Ectodermal cell (in vitro differentiated cells): ENCODE measurements at regions not wholly inside any gene's neighbourhood (a gene's known extent, or its start where the extent isn't known, plus 50 kb on each side); places are given as distances from the start of the nearest gene placed in this dataset.

ENCODE experiments used
- H3K27ac ChIP-seq: 2 replicates; pipeline ENCODE4 v1.7.0; 2013; ENCODE audit warnings: mild to moderate bottlenecking, low read depth, low read length; ENCODE audit not compliant: insufficient read depth, poor library complexity, severe bottlenecking
- H3K27me3 ChIP-seq: 2 replicates; pipeline ENCODE4 v1.7.0; 2013; ENCODE audit warnings: mild to moderate bottlenecking, low read length; ENCODE audit not compliant: insufficient read depth, control insufficient read depth, poor library complexity, severe bottlenecking
- H3K36me3 ChIP-seq: one replicate; pipeline ENCODE4 v1.7.0; 2013; ENCODE audit warnings: low read length; ENCODE audit not compliant: control insufficient read depth, insufficient read depth
- H3K4me1 ChIP-seq: one replicate; pipeline ENCODE4 v1.7.0; 2013; ENCODE audit warnings: low read length; ENCODE audit not compliant: control insufficient read depth, insufficient read depth
- H3K4me3 ChIP-seq: 2 replicates; pipeline ENCODE4 v1.7.0; 2013; ENCODE audit warnings: low read depth, low read length, control low read depth; ENCODE audit not compliant: insufficient read depth
- H3K9me3 ChIP-seq: 2 replicates; pipeline ENCODE4 v1.7.0; 2013; ENCODE audit warnings: mild to moderate bottlenecking, low read length, moderate library complexity; ENCODE audit not compliant: control insufficient read depth
- WGBS, 2 experiments: methylation state at CpG; one replicate each; pipeline ENCODE4 v1.1.7; 2013; ENCODE audit warnings: missing lambda C conversion rate in 2 of 2; 5-methylcytosine and 5-hydroxymethylcytosine counted together

GRCh38 chr2:57899898-57900297, 146.7 kb upstream of the VRK2 start:
- no peak overlapping the region for H3K27ac ChIP-seq
- no peaks in the 10 kb centered on the region for H3K9me3 ChIP-seq
- no peaks in the 10 kb centered on the region for H3K27me3 ChIP-seq
- no peak overlapping the region for H3K4me3 ChIP-seq
- no peaks in the 10 kb centered on the region for H3K4me1 ChIP-seq
- H3K36me3 ChIP-seq = no peaks in the 10 kb centered on the region
- WGBS, 2 experiments = 100% methylated on average over 1 of the region's 1 CpG

DNA sequence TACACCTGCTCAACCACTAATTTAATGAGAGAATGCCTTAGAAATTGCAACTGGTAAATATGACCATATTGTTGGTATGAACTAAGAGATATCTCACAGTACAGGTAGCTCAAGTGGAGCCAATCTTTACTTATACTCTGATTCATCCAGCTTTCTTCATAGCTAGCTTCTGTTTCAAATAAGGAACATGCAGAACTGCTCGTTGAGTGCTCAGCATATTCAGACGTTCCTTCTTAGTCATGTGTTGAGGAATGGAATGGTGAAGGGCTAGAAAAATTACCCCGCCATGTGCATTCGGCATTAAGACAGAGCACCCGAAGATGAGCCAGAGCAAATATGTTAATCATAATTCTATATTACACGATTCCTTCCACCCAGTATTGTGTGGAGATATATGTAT, 144.0 kb upstream of the VRK2 start:
- 96 to 100% methylated on average over 2 to 4 of the region's 6 CpGs for WGBS, 2 experiments
- Histone ChIP-seq H3K27ac (no peak overlapping the region), H3K27me3 (no peaks in the 10 kb centered on the region), H3K36me3 (no peaks in the 10 kb centered on the region), H3K4me1 (no peaks in the 10 kb centered on the region), H3K4me3 (no peak overlapping the region), H3K9me3 (no peaks in the 10 kb centered on the region)

GRCh38 chr2:57906152-57906732, 140.4 kb upstream of the VRK2 start:
- H3K36me3 ChIP-seq = no peaks in the 10 kb centered on the region
- H3K27me3 ChIP-seq = no peaks in the 10 kb centered on the region
- H3K9me3 ChIP-seq = no peaks in the 10 kb centered on the region
- H3K4me1 ChIP-seq = no peaks in the 10 kb centered on the region
- 57 to 93% methylated on average over 2 to 4 of the region's 5 CpGs for WGBS, 2 experiments
- H3K4me3 ChIP-seq = no peak overlapping the region
- no peak overlapping the region for H3K27ac ChIP-seq

DNA sequence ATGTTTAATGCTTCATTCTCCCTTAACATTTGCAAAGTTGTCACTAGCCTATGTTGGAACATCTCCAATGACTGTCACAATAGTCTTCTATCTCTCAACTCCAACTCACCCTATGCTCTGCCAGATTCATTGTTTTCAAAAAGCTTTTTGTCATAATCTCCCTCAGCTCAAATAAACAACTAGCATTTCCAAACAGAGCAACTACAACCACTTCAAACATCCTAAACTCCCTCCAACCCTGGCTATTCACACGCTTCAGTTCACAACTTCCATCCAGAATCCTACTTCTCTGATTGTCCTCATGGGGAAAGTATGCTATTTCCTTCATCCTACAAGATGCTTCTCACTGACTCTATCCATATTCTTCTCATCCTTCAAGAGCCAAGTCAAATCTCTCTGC, 139.2 kb upstream of the VRK2 start:
- no peak overlapping the region for H3K4me3 ChIP-seq
- 92 to 94% methylated on average over 1 of the region's 1 CpG for WGBS, 2 experiments
- no peaks in the 10 kb centered on the region for H3K27me3 ChIP-seq
- H3K9me3 ChIP-seq = no peaks in the 10 kb centered on the region
- H3K27ac ChIP-seq = no peak overlapping the region
- no peaks in the 10 kb centered on the region for H3K4me1 ChIP-seq
- no peaks in the 10 kb centered on the region for H3K36me3 ChIP-seq

DNA sequence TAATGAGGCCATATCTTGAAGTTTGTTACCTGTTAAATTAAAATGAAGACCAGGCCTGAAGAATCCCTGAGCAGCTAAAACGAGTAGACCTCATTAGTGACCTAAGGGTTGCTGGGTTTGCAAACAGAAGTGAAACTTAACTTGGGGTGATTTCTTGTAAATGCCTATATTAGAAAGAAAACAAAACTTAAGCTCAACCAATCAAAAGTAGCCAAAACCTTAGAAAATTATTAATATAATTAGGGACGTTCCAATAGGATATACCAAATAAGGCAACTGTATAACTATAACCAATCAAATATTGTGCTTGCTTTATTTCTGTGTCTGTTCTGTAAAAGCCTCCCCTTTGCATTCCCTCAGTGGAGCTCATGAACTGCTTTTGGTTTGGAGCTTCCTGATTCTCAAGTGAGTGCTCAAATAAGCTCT, 137.9 kb upstream of the VRK2 start:
- Histone ChIP-seq H3K27me3 (no peaks in the 10 kb centered on the region), H3K4me1 (no peaks in the 10 kb centered on the region), H3K27ac (no peak overlapping the region), H3K9me3 (no peaks in the 10 kb centered on the region), H3K4me3 (no peak overlapping the region), H3K36me3 (no peaks in the 10 kb centered on the region)
- WGBS, 2 experiments = 90 to 93% methylated on average over 1 to 2 of the region's 2 CpGs

DNA sequence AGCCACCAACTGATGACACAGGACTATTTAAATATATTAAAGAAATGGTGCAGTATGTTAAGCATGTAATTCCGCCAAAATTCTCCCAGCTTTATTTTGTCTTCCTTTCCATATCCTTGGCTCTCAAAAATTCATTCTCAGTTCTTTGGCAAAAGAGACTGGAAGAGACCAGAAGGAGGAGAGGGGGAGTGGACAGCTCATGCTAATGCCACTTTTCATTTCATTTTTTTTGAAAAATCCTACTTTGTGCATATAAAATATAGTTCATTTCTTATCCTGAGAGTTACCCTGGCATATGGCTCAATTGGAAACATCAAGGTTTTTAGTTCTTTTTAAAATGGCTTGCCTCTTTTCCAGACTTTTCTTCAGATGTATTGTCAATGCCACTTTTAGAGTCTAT, 128.5 kb upstream of the VRK2 start:
- 100% methylated on average over 1 of the region's 1 CpG; no CpG with 5 or more reads in 1 of the 2 experiments for WGBS, 2 experiments
- no peak overlapping the region for H3K4me3 ChIP-seq
- no peak overlapping the region for H3K27ac ChIP-seq
- no peaks in the 10 kb centered on the region for H3K4me1 ChIP-seq
- no peaks in the 10 kb centered on the region for H3K36me3 ChIP-seq
- H3K9me3 ChIP-seq = no peaks in the 10 kb centered on the region
- H3K27me3 ChIP-seq = no peaks in the 10 kb centered on the region

DNA sequence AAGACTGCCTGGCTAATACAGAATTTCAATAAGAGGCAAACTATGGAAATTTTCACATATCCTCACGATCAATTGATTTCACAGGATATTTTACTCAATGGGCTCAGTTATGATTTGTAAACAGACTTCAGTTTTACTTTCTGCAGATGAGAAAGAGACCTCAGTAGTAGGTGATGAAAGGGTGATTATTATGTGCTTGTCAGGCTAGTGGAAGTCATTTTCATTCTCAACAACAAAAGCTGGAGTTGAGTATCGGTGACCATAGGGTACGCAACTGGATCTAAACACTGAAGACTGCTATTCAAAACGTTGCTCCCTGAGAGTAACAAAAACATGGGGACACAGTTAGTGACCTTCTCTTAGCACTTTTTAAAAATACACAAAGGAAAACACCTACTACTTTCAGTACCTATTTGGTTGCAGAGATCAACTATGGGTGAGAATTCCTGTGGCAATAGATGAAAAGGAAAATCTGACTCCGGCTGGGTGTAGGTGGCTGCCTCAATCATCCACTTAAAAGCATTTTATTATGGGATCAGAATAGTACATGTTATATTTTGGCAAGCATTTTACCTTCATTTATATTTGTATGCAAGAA, 126.2 kb upstream of the VRK2 start:
- H3K4me3 ChIP-seq = no peak overlapping the region
- no peak overlapping the region for H3K27ac ChIP-seq
- no peaks in the 10 kb centered on the region for H3K9me3 ChIP-seq
- no peaks in the 10 kb centered on the region for H3K4me1 ChIP-seq
- H3K27me3 ChIP-seq = no peaks in the 10 kb centered on the region
- no peaks in the 10 kb centered on the region for H3K36me3 ChIP-seq
- 86 to 93% methylated on average over 3 to 4 of the region's 5 CpGs for WGBS, 2 experiments

GRCh38 chr2:57934659-57935058, 111.9 kb upstream of the VRK2 start:
- H3K4me3 ChIP-seq = no peak overlapping the region
- no peak overlapping the region for H3K27ac ChIP-seq
- H3K4me1 ChIP-seq = no peaks in the 10 kb centered on the region
- H3K27me3 ChIP-seq = no peaks in the 10 kb centered on the region
- H3K36me3 ChIP-seq = no peaks in the 10 kb centered on the region
- no peaks in the 10 kb centered on the region for H3K9me3 ChIP-seq

- WGBS, 2 experiments = 92 to 100% methylated on average over 1 of the region's 1 CpG
- Histone ChIP-seq H3K27ac (no peak overlapping the region), H3K27me3 (no peaks in the 10 kb centered on the region), H3K4me3 (no peak overlapping the region), H3K4me1 (no peaks in the 10 kb centered on the region), H3K9me3 (no peaks in the 10 kb centered on the region), H3K36me3 (no peaks in the 10 kb centered on the region)
Observed at GRCh38 chr2:57936216-57936615, 110.4 kb upstream of the VRK2 start.

DNA sequence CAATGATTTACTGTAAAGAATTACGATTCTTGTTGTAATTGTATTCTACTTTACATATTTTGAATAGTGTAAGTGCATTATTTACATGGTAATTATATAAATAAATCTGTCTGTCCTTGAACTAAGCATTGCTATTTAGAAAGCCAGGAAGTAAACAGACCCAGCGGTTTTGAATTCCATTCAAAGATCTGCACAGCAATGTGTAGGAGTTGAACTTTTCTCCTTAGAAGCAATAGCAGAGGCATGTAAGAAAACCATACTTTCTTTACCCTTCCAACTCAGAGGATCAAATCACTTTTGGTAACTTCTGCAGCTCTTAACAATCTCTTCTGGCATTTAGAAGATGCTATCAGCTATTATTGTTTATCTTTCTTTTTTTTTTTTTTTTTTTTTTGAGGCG, 109.2 kb upstream of the VRK2 start:
- Histone ChIP-seq H3K9me3 (no peaks in the 10 kb centered on the region), H3K4me1 (no peaks in the 10 kb centered on the region), H3K4me3 (no peak overlapping the region), H3K27ac (no peak overlapping the region), H3K36me3 (no peaks in the 10 kb centered on the region), H3K27me3 (no peaks in the 10 kb centered on the region)
- 79 to 100% methylated on average over 1 to 2 of the region's 3 CpGs for WGBS, 2 experiments
